Ascending aorta (tissue), 2 donors: ENCODE measurements at regions not wholly inside any gene's neighbourhood (a gene's known extent, or its start where the extent isn't known, plus 50 kb on each side); places are given as distances from the start of the nearest gene placed in this dataset.

Source experiments
- DNase-seq, 2 donors: peaks; one replicate each; pipeline ENCODE4 v3.0.0-alpha.2; 2019; ENCODE audit warnings: low spot score in 2 of 2
- H3K27ac ChIP-seq, 2 donors: fragments of 200-600 bp; sonication (generic); one replicate each; pipeline ENCODE4 v1.5.1; 2016 to 2017; ENCODE audit warnings: mild to moderate bottlenecking in 1 of 2
- H3K27me3 ChIP-seq: fragments of 200-600 bp; sonication (generic); one replicate; pipeline ENCODE4 v1.5.1; 2017
- H3K36me3 ChIP-seq, 2 donors: fragments of 200-600 bp; sonication (generic); one replicate each; pipeline ENCODE4 v1.5.1; 2016
- H3K4me1 ChIP-seq, 2 donors: fragments of 200-600 bp; sonication (generic); one replicate each; pipeline ENCODE4 v1.5.1; 2016 to 2017; ENCODE audit warnings: mild to moderate bottlenecking in 1 of 2
- H3K4me3 ChIP-seq, 2 donors: fragments of 200-600 bp; sonication (generic); one replicate each; pipeline ENCODE4 v1.5.1; 2016 to 2017; ENCODE audit warnings: mild to moderate bottlenecking in 1 of 2
- H3K9me3 ChIP-seq, 2 donors: fragments of 200-600 bp; sonication (generic); one replicate each; pipeline ENCODE4 v1.5.1; 2016
- CTCF ChIP-seq, 3 experiments: fragments of 200-600 bp in 2 of 3; fragments of 450-650 bp in 1 of 3; sonication (generic) in 2 of 3; IDR thresholded peaks; one replicate each; pipeline ENCODE4 v1.5.1; 2016 to 2019; ENCODE audit warnings: antibody characterized with exemption in 3 of 3, mild to moderate bottlenecking in 1 of 3, moderate library complexity in 1 of 3
- intact Hi-C: fragments of 100-400 bp; cut with DNase I; formaldehyde crosslinking; loops from one replicate; pipeline ENCODE4 v1.15.1; 2023

- DNase-seq: no peak
Measured at GRCh38 chr15:61655881-61656280, 404.4 kb downstream of the VPS13C start.

GRCh38 chr15:61654918-61655317 lies 405.3 kb downstream of the VPS13C start:
- Histone ChIP-seq H3K4me1 (no peaks in the 10 kb centered on the region), H3K9me3 (no peaks in the 10 kb centered on the region), H3K36me3 (no peaks in the 10 kb centered on the region), H3K4me3 (no peak overlapping the region), H3K27ac (peak overlapping the region; percentile 20 to 42), H3K27me3 (no peaks in the 10 kb centered on the region)
- no peak for DNase-seq
- intact Hi-C loops: no loop called here
- TF ChIP-seq CTCF (IDR thresholded peaks at IDR 0.05): no peak

More at GRCh38 chr15:61655881-61656280, 404.4 kb downstream of the VPS13C start:
- Histone ChIP-seq H3K9me3 (no peaks in the 10 kb centered on the region), H3K36me3 (no peaks in the 10 kb centered on the region), H3K4me1 (no peaks in the 10 kb centered on the region), H3K27me3 (no peaks in the 10 kb centered on the region), H3K27ac (peak overlapping the region; percentile 20 to 42), H3K4me3 (no peak overlapping the region)
- no peak for TF ChIP-seq CTCF (IDR thresholded peaks at IDR 0.05)
- intact Hi-C loops: no loop called here

- H3K27ac ChIP-seq: no peak overlapping the region
- H3K4me1 ChIP-seq: no peaks in the 10 kb centered on the region
Measured at GRCh38 chr15:61654002-61654740, 406.1 kb downstream of the VPS13C start.

GRCh38 chr15:61653110-61653509 lies 407.1 kb downstream of the VPS13C start:
- no peak for DNase-seq
- intact Hi-C loops: no loop called here
- no peaks in the 10 kb centered on the region for H3K27me3 ChIP-seq
- H3K36me3 ChIP-seq: no peaks in the 10 kb centered on the region
- H3K27ac ChIP-seq: no peak overlapping the region
- no peaks in the 10 kb centered on the region for H3K9me3 ChIP-seq
- TF ChIP-seq CTCF (IDR thresholded peaks at IDR 0.05): no peak
- H3K4me1 ChIP-seq: no peaks in the 10 kb centered on the region
- H3K4me3 ChIP-seq: no peak overlapping the region

More at GRCh38 chr15:61654002-61654740, 406.1 kb downstream of the VPS13C start:
- Histone ChIP-seq H3K9me3 (no peaks in the 10 kb centered on the region), H3K36me3 (no peaks in the 10 kb centered on the region), H3K27me3 (no peaks in the 10 kb centered on the region), H3K4me3 (no peak overlapping the region)
- no peak for TF ChIP-seq CTCF (IDR thresholded peaks at IDR 0.05)
- DNase-seq: no peak
- intact Hi-C loops: no loop called here

- Histone ChIP-seq H3K36me3 (no peaks in the 10 kb centered on the region), H3K9me3 (no peaks in the 10 kb centered on the region), H3K4me1 (no peaks in the 10 kb centered on the region), H3K27me3 (no peaks in the 10 kb centered on the region), H3K4me3 (no peak overlapping the region), H3K27ac (no peak overlapping the region)
- DNase-seq: no peak
- TF ChIP-seq CTCF (IDR thresholded peaks at IDR 0.05): no peak
- intact Hi-C loops: no loop called here
Measured at GRCh38 chr15:61651267-61651666, 409.0 kb downstream of the VPS13C start.
